Right lung (tissue), 2 donors: ENCODE measurements at regions not wholly inside any gene's neighbourhood (a gene's known extent, or its start where the extent isn't known, plus 50 kb on each side); places are given as distances from the start of the nearest gene placed in this dataset.
"Not testable (repeated sequence)": the region's sequence is repeated elsewhere in the genome, so short reads cannot be mapped to it uniquely, and the experiment has no call there.

Source experiments
- DNase-seq, 2 donors: peaks; one replicate each; pipeline ENCODE4 v3.0.0-alpha.2; 2013

GRCh38 chr14:22255017-22255950, 333.7 kb downstream of the DAD1 start:
- no peak for DNase-seq

GRCh38 chr14:22252686-22253085, 336.3 kb downstream of the DAD1 start:
- DNase-seq, result no peak

- DNase-seq, result no peak
These were observed 337.9 kb downstream of the DAD1 start for GRCh38 chr14:22251090-22251489.

GRCh38 chr14:22249770-22250169, 339.3 kb downstream of the DAD1 start:
- no peak for DNase-seq

- no peak for DNase-seq
These were observed 344.9 kb downstream of the DAD1 start for GRCh38 chr14:22243971-22244581.

GRCh38 chr14:22238320-22238719, 350.7 kb downstream of the DAD1 start:
- DNase-seq, result not testable (repeated sequence)

GRCh38 chr14:22233377-22233776, 355.6 kb downstream of the DAD1 start:
- DNase-seq, result no peak

- no peak for DNase-seq
These were observed 356.1 kb downstream of the DAD1 start for GRCh38 chr14:22232933-22233332.

- no peak for DNase-seq
These were observed 356.5 kb downstream of the DAD1 start for GRCh38 chr14:22232486-22232885.

- no peak for DNase-seq
These were observed 358.0 kb downstream of the DAD1 start for GRCh38 chr14:22231018-22231417.

- no peak for DNase-seq
These were observed 358.5 kb downstream of the DAD1 start for GRCh38 chr14:22230517-22230916.

GRCh38 chr14:22227084-22227483, 361.9 kb downstream of the DAD1 start:
- no peak for DNase-seq

- no peak for DNase-seq
These were observed 362.6 kb downstream of the DAD1 start for GRCh38 chr14:22226381-22226780.

GRCh38 chr14:22225516-22226140, 363.4 kb downstream of the DAD1 start:
- no peak for DNase-seq

GRCh38 chr14:22221508-22221907, 367.5 kb downstream of the DAD1 start:
- no peak for DNase-seq

GRCh38 chr14:22220427-22220826, 368.6 kb downstream of the DAD1 start:
- no peak for DNase-seq

- no peak for DNase-seq
These were observed 370.3 kb downstream of the DAD1 start for GRCh38 chr14:22218728-22219127.

- no peak for DNase-seq
These were observed 375.9 kb downstream of the DAD1 start for GRCh38 chr14:22213120-22213519.

GRCh38 chr14:22210906-22211305, 378.1 kb downstream of the DAD1 start:
- DNase-seq, result no peak

- no peak for DNase-seq
These were observed 379.0 kb downstream of the DAD1 start for GRCh38 chr14:22210026-22210425.

GRCh38 chr14:22203036-22203435, 386.0 kb downstream of the DAD1 start:
- DNase-seq, result no peak

- no peak for DNase-seq
These were observed 386.7 kb downstream of the DAD1 start for GRCh38 chr14:22202313-22202712.
